NCI-H69 (cell line): ENCODE measurements at regions not wholly inside any gene's neighbourhood (a gene's known extent, or its start where the extent isn't known, plus 50 kb on each side); places are given as distances from the start of the nearest gene placed in this dataset.
"Not testable (repeated sequence)": the region's sequence is repeated elsewhere in the genome, so short reads cannot be mapped to it uniquely, and the experiment has no call there.

Experiments used
- DNase-seq: peaks from one replicate; lab custom pipeline; 2025; lab: John Stamatoyannopoulos, UW

- no peak for DNase-seq
These were observed 88.0 kb upstream of the ALKAL2 start for GRCh38 chr2:375956-376307.

- no peak for DNase-seq
These were observed 87.5 kb upstream of the ALKAL2 start for GRCh38 chr2:375270-375955.

GRCh38 chr2:368386-368785 lies 80.5 kb upstream of the ALKAL2 start:
- no peak for DNase-seq

GRCh38 chr2:367246-367645 lies 79.4 kb upstream of the ALKAL2 start:
- no peak for DNase-seq

GRCh38 chr2:366706-367105 lies 78.8 kb upstream of the ALKAL2 start:
- DNase-seq: no peak

GRCh38 chr2:365367-366275 lies 77.7 kb upstream of the ALKAL2 start:
- DNase-seq: no peak

GRCh38 chr2:363824-364470 lies 76.1 kb upstream of the ALKAL2 start:
- no peak for DNase-seq

- DNase-seq: no peak
These were observed 75.0 kb upstream of the ALKAL2 start for GRCh38 chr2:362924-363323.

- no peak for DNase-seq
These were observed 72.2 kb upstream of the ALKAL2 start for GRCh38 chr2:360124-360523.

GRCh38 chr2:359047-359446 lies 71.2 kb upstream of the ALKAL2 start:
- no peak for DNase-seq

- DNase-seq: no peak
These were observed 69.9 kb upstream of the ALKAL2 start for GRCh38 chr2:357811-358210.

- not testable (repeated sequence) for DNase-seq
These were observed 68.4 kb upstream of the ALKAL2 start for GRCh38 chr2:356304-356703.

GRCh38 chr2:355773-356172 lies 67.9 kb upstream of the ALKAL2 start:
- no peak for DNase-seq

- DNase-seq: no peak
These were observed 64.8 kb upstream of the ALKAL2 start for GRCh38 chr2:352696-353095.

GRCh38 chr2:349390-349789 lies 61.5 kb upstream of the ALKAL2 start:
- DNase-seq: no peak

GRCh38 chr2:348361-348916 lies 60.5 kb upstream of the ALKAL2 start:
- no peak for DNase-seq

- no peak for DNase-seq
These were observed 56.9 kb upstream of the ALKAL2 start for GRCh38 chr2:344811-345210.

GRCh38 chr2:343355-343754 lies 55.5 kb upstream of the ALKAL2 start:
- DNase-seq: no peak

- DNase-seq: no peak
These were observed 54.0 kb upstream of the ALKAL2 start for GRCh38 chr2:341912-342311.

- DNase-seq: peak; percentile 9
These were observed 53.2 kb upstream of the ALKAL2 start for GRCh38 chr2:341017-341542.
